ENCODE measurements at regions not wholly inside any gene's neighbourhood (a gene's known extent, or its start where the extent isn't known, plus 50 kb on each side); places are given as distances from the start of the nearest gene placed in this dataset.

GRCh38 chr2:21269382-21269781 lies 145.6 kb downstream of the TDRD15 start:
- TF ChIP-seq POLR2A (IDR thresholded peaks at IDR 0.05) (no peak), CTCF (IDR thresholded peaks at IDR 0.05) (no peak)
- intact Hi-C loops (cut with DNase I; ENCODE audit: low total_unique reads) = no loop called here
- no peaks in the 10 kb centered on the region for H3K36me3 ChIP-seq (ENCODE audit: low read depth, missing control alignments)
- no peaks in the 10 kb centered on the region for H3K9me3 ChIP-seq
- no peaks in the 10 kb centered on the region for H3K27me3 ChIP-seq
- WGBS, 2 donors = 40 to 50% methylated on average over 1 of the region's 1 CpG
- peak overlapping the region; percentile 80 to 83 for H3K27ac ChIP-seq
- H3K4me1 ChIP-seq = peaks cover 44% of the 10 kb centered on the region
- H3K4me3 ChIP-seq = no peak overlapping the region
- no peak for DNase-seq

- peaks cover 44% of the 10 kb centered on the region for H3K4me1 ChIP-seq
- no peaks in the 10 kb centered on the region for H3K36me3 ChIP-seq (ENCODE audit: low read depth, missing control alignments)
- no peak for TF ChIP-seq POLR2A (IDR thresholded peaks at IDR 0.05)
- H3K27me3 ChIP-seq = no peaks in the 10 kb centered on the region
- DNase-seq = no peak
- no peak overlapping the region for H3K4me3 ChIP-seq
- peak overlapping the region; percentile 80 to 83 for H3K27ac ChIP-seq
- no peaks in the 10 kb centered on the region for H3K9me3 ChIP-seq
- intact Hi-C loops (cut with DNase I; ENCODE audit: low total_unique reads) = no loop called here
- 43 to 61% methylated on average over 2 of the region's 2 CpGs for WGBS, 2 donors
Measured at GRCh38 chr2:21270083-21270491, 146.3 kb downstream of the TDRD15 start.

GRCh38 chr2:21270708-21271122 lies 146.9 kb downstream of the TDRD15 start:
- Histone ChIP-seq H3K27me3 (no peaks in the 10 kb centered on the region), H3K4me3 (no peak overlapping the region), H3K36me3 (ENCODE audit: low read depth, missing control alignments) (no peaks in the 10 kb centered on the region), H3K4me1 (peaks cover 44% of the 10 kb centered on the region), H3K27ac (peak overlapping the region; percentile 80 to 83), H3K9me3 (no peaks in the 10 kb centered on the region)
- DNase-seq = peak; percentile 93
- no peak for TF ChIP-seq POLR2A (IDR thresholded peaks at IDR 0.05)
- no peak for TF ChIP-seq CTCF (IDR thresholded peaks at IDR 0.05)
- intact Hi-C loops (cut with DNase I; ENCODE audit: low total_unique reads) = no loop called here
- 36 to 54% methylated on average over 5 of the region's 5 CpGs for WGBS, 2 donors

- Histone ChIP-seq H3K27ac (no peak overlapping the region), H3K27me3 (no peaks in the 10 kb centered on the region), H3K9me3 (no peaks in the 10 kb centered on the region), H3K4me3 (no peak overlapping the region), H3K36me3 (ENCODE audit: low read depth, missing control alignments) (no peaks in the 10 kb centered on the region), H3K4me1 (peaks cover 6% of the 10 kb centered on the region)
- TF ChIP-seq CTCF (IDR thresholded peaks at IDR 0.05) = no peak
- TF ChIP-seq POLR2A (IDR thresholded peaks at IDR 0.05) = no peak
- 93 to 94% methylated on average over 15 of the region's 15 CpGs for WGBS, 2 donors
- intact Hi-C loops (cut with DNase I; ENCODE audit: low total_unique reads) = no loop called here
- DNase-seq = no peak
Measured at GRCh38 chr2:21276163-21276562, 152.4 kb downstream of the TDRD15 start.

GRCh38 chr2:21277068-21278056 lies 153.6 kb downstream of the TDRD15 start:
- TF ChIP-seq POLR2A (IDR thresholded peaks at IDR 0.05) = no peak
- no peak for TF ChIP-seq CTCF (IDR thresholded peaks at IDR 0.05)
- H3K9me3 ChIP-seq = no peaks in the 10 kb centered on the region
- H3K36me3 ChIP-seq (ENCODE audit: low read depth, missing control alignments) = no peaks in the 10 kb centered on the region
- intact Hi-C loops (cut with DNase I; ENCODE audit: low total_unique reads) = no loop called here
- H3K4me1 ChIP-seq = no peaks in the 10 kb centered on the region
- no peak overlapping the region for H3K4me3 ChIP-seq
- 78 to 80% methylated on average over 9 of the region's 9 CpGs for WGBS, 2 donors
- no peak overlapping the region for H3K27ac ChIP-seq
- H3K27me3 ChIP-seq = no peaks in the 10 kb centered on the region
- DNase-seq = no peak

All from testis (tissue), 2 donors.